Breast epithelium (tissue), 3 donors: ENCODE measurements at regions not wholly inside any gene's neighbourhood (a gene's known extent, or its start where the extent isn't known, plus 50 kb on each side); places are given as distances from the start of the nearest gene placed in this dataset.

Experiments
- POLR2AphosphoS5 ChIP-seq, 3 donors: sonication (generic); formaldehyde crosslinking; IDR thresholded peaks; one replicate each; pipeline ENCODE4 v1.6.1; 2017; ENCODE audit warnings: antibody characterized with exemption in 3 of 3
- TF ChIP-seq, protein P1 (sequence below), 3 donors: fragments of 450-650 bp; IDR thresholded peaks; one replicate each; pipeline ENCODE4 v1.5.1; 2016 to 2017; ENCODE audit warnings: antibody characterized with exemption in 3 of 3, mild to moderate bottlenecking in 3 of 3, moderate library complexity in 3 of 3

DNA sequence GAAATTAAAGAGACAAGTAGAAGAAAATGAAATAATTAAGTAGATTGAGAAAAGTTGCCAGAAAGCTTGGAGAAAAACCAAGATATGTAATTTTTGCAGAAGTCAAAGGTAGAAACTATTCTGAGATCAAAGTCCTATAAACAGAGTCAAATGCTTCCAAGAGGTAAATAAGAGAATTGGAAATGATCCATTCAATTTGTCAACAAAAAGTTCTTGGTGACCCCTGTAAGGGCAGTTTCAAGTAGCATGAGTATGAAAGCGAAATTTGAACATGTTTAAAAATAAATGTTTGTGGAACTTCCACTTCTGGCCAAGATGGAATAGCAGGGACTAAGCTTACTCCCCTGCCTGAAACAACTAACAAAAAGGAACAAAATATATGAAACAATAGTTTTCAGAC lies 562.0 kb downstream of the SMARCA1 start:
- TF ChIP-seq, protein P1, sequence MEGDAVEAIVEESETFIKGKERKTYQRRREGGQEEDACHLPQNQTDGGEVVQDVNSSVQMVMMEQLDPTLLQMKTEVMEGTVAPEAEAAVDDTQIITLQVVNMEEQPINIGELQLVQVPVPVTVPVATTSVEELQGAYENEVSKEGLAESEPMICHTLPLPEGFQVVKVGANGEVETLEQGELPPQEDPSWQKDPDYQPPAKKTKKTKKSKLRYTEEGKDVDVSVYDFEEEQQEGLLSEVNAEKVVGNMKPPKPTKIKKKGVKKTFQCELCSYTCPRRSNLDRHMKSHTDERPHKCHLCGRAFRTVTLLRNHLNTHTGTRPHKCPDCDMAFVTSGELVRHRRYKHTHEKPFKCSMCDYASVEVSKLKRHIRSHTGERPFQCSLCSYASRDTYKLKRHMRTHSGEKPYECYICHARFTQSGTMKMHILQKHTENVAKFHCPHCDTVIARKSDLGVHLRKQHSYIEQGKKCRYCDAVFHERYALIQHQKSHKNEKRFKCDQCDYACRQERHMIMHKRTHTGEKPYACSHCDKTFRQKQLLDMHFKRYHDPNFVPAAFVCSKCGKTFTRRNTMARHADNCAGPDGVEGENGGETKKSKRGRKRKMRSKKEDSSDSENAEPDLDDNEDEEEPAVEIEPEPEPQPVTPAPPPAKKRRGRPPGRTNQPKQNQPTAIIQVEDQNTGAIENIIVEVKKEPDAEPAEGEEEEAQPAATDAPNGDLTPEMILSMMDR (IDR thresholded peaks at IDR 0.05) = no peak
- no peak for TF ChIP-seq POLR2AphosphoS5 (IDR thresholded peaks at IDR 0.05)
